ENCODE measurements at regions not wholly inside any gene's neighbourhood (a gene's known extent, or its start where the extent isn't known, plus 50 kb on each side); places are given as distances from the start of the nearest gene placed in this dataset.

GRCh38 chr4:122973465-122973864 lies 51.1 kb upstream of the NUDT6 start:
- TF ChIP-seq, protein P1, sequence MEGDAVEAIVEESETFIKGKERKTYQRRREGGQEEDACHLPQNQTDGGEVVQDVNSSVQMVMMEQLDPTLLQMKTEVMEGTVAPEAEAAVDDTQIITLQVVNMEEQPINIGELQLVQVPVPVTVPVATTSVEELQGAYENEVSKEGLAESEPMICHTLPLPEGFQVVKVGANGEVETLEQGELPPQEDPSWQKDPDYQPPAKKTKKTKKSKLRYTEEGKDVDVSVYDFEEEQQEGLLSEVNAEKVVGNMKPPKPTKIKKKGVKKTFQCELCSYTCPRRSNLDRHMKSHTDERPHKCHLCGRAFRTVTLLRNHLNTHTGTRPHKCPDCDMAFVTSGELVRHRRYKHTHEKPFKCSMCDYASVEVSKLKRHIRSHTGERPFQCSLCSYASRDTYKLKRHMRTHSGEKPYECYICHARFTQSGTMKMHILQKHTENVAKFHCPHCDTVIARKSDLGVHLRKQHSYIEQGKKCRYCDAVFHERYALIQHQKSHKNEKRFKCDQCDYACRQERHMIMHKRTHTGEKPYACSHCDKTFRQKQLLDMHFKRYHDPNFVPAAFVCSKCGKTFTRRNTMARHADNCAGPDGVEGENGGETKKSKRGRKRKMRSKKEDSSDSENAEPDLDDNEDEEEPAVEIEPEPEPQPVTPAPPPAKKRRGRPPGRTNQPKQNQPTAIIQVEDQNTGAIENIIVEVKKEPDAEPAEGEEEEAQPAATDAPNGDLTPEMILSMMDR (conservative IDR thresholded peaks at IDR 0.05; ENCODE audit: control insufficient read depth, insufficient read depth, low read depth, low read length) = no peak
- no peak overlapping the region for H3K4me3 ChIP-seq (ENCODE audit: control insufficient read depth, low read depth, low read length)
- no peak for DNase-seq (ENCODE audit: low read depth)

DNA sequence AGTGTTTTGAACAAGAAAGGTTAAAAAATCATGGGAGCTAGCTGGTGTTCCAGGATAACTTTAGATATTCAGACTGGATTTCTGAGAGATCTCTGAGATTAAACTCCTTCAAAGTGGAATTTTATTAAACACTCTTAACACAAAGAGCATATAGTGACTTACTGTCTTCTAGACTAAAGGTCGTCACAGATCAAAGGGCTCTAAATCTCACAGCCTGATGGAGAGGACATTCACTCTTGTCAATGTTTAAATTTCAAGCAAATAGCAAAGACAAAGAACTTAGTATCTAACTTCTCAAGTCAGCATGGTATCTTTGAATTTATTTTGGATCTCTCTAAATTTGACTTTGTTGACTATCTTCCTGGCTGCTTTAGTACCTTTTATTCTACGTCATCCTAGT lies 53.7 kb upstream of the NUDT6 start:
- DNase-seq (ENCODE audit: low read depth) = no peak
- no peak overlapping the region for H3K4me3 ChIP-seq (ENCODE audit: control insufficient read depth, low read depth, low read length)
- TF ChIP-seq, protein P1 (conservative IDR thresholded peaks at IDR 0.05; ENCODE audit: control insufficient read depth, insufficient read depth, low read depth, low read length) = no peak

GRCh38 chr4:122977103-122977502 lies 54.7 kb upstream of the NUDT6 start:
- TF ChIP-seq, protein P1 (conservative IDR thresholded peaks at IDR 0.05; ENCODE audit: control insufficient read depth, insufficient read depth, low read depth, low read length) = no peak
- DNase-seq (ENCODE audit: low read depth) = no peak
- H3K4me3 ChIP-seq (ENCODE audit: control insufficient read depth, low read depth, low read length) = no peak overlapping the region

GRCh38 chr4:122978109-122978508 lies 55.7 kb upstream of the NUDT6 start:
- TF ChIP-seq, protein P1 (conservative IDR thresholded peaks at IDR 0.05; ENCODE audit: control insufficient read depth, insufficient read depth, low read depth, low read length) = no peak
- no peak overlapping the region for H3K4me3 ChIP-seq (ENCODE audit: control insufficient read depth, low read depth, low read length)
- no peak for DNase-seq (ENCODE audit: low read depth)

- no peak for DNase-seq (ENCODE audit: low read depth)
- no peak overlapping the region for H3K4me3 ChIP-seq (ENCODE audit: control insufficient read depth, low read depth, low read length)
- TF ChIP-seq, protein P1 (conservative IDR thresholded peaks at IDR 0.05; ENCODE audit: control insufficient read depth, insufficient read depth, low read depth, low read length) = no peak
Observed at GRCh38 chr4:122978789-122979188, 56.4 kb upstream of the NUDT6 start.

DNA sequence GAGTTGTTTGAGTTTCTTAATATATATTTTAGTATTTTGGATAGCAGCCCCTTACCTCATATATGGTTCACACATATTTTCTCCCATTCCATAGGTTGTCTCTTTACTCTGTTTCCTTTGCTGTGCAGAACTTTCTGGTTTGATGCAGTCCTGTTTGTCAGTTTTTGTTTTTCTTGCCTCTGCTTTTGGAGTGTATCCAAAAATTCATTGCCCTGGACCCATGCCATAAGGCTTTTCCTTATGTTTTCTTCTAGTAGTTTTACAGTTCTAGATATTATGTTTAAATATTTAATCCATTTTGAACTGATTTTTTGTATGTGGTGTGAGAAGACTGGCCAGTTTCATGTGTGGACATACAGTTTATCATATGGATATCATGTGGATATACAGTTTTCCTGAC lies 58.5 kb upstream of the NUDT6 start:
- no peak overlapping the region for H3K4me3 ChIP-seq (ENCODE audit: control insufficient read depth, low read depth, low read length)
- DNase-seq (ENCODE audit: low read depth) = peak; percentile 14
- TF ChIP-seq, protein P1 (conservative IDR thresholded peaks at IDR 0.05; ENCODE audit: control insufficient read depth, insufficient read depth, low read depth, low read length) = no peak

DNA sequence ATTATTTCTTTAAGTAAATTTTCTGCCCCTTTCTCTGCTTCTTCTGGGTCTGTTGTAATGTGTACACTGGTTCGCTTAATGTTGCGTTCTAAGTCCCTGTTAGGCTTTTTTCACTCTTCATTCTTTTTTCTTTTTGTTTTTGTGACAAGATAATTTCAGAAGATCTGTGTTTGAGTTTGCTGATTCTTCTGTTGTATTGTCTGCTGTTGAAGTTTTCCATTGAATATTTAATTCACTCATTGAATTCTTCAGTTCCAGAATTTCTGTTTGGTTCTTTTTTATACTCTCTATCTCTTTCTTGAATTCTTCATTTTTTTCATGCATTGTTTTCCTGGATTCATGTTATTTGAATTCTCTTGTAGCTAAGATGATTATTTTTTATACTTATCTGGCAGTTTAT lies 66.3 kb upstream of the NUDT6 start:
- TF ChIP-seq, protein P1 (conservative IDR thresholded peaks at IDR 0.05; ENCODE audit: control insufficient read depth, insufficient read depth, low read depth, low read length) = no peak
- no peak overlapping the region for H3K4me3 ChIP-seq (ENCODE audit: control insufficient read depth, low read depth, low read length)
- DNase-seq (ENCODE audit: low read depth) = no peak
